MM.1S (cell line): ENCODE measurements at regions not wholly inside any gene's neighbourhood (a gene's known extent, or its start where the extent isn't known, plus 50 kb on each side); places are given as distances from the start of the nearest gene placed in this dataset.

ENCODE experiments used
- DNase-seq: peaks from one replicate; pipeline ENCODE4 v3.0.0-alpha.2; 2015
- H2AFZ ChIP-seq: fragments of 300-600 bp; sonication (generic); 2 replicates; pipeline ENCODE4 v1.6.0; 2016; ENCODE audit warnings: antibody characterized with exemption, low read length
- H3F3A ChIP-seq: fragments of 300-600 bp; sonication (generic); 2 replicates; pipeline ENCODE4 v1.6.1; 2016; ENCODE audit warnings: mild to moderate bottlenecking, antibody characterized with exemption, low read length, moderate library complexity, mixed read lengths; ENCODE audit not compliant: insufficient read depth
- H3K27ac ChIP-seq: fragments of 300-600 bp; sonication (generic); 2 replicates; pipeline ENCODE4 v1.5.1; 2016; ENCODE audit warnings: mild to moderate bottlenecking, low read length
- H3K27me3 ChIP-seq: fragments of 300-600 bp; sonication (generic); replicated peaks from 2 replicates; pipeline ENCODE4 v1.6.0; 2016; ENCODE audit warnings: low read length; ENCODE audit not compliant: insufficient read depth
- H3K36me3 ChIP-seq: fragments of 300-600 bp; sonication (generic); replicated peaks from 2 replicates; pipeline ENCODE4 v1.6.1; 2016; ENCODE audit warnings: mild to moderate bottlenecking, low read length, mixed read lengths; ENCODE audit not compliant: insufficient read depth
- H3K4me1 ChIP-seq: fragments of 300-600 bp; sonication (generic); 2 replicates; pipeline ENCODE4 v1.6.1; 2016; ENCODE audit warnings: low read length, mixed read lengths
- H3K4me2 ChIP-seq: fragments of 300-600 bp; sonication (generic); 2 replicates; pipeline ENCODE4 v1.6.0; 2016; ENCODE audit warnings: low read depth, low read length
- H3K4me3 ChIP-seq: fragments of 300-600 bp; sonication (generic); 2 replicates; pipeline ENCODE4 v1.5.1; 2016; ENCODE audit warnings: low read length, mixed read lengths
- H3K79me2 ChIP-seq: fragments of 300-600 bp; sonication (generic); 2 replicates; pipeline ENCODE4 v1.6.1; 2016; ENCODE audit warnings: mixed run types, low read length, mixed read lengths
- H3K9ac ChIP-seq: fragments of 300-600 bp; sonication (generic); 2 replicates; pipeline ENCODE4 v1.6.1; 2016; ENCODE audit warnings: low read length, mixed read lengths
- H3K9me2 ChIP-seq: fragments of 300-600 bp; sonication (generic); replicated peaks from 2 replicates; pipeline ENCODE4 v1.6.1; 2016; ENCODE audit warnings: mild to moderate bottlenecking, low read length, mixed read lengths; ENCODE audit not compliant: insufficient read depth
- H3K9me3 ChIP-seq: fragments of 300-600 bp; sonication (generic); replicated peaks from 2 replicates; pipeline ENCODE4 v1.6.1; 2016; ENCODE audit warnings: mild to moderate bottlenecking, low read length, mixed read lengths; ENCODE audit not compliant: insufficient read depth
- H4K20me1 ChIP-seq: fragments of 300-600 bp; sonication (generic); 2 replicates; pipeline ENCODE4 v1.6.1; 2016; ENCODE audit warnings: mild to moderate bottlenecking, low read length, moderate library complexity, mixed read lengths; ENCODE audit not compliant: insufficient read depth
- EZH2 ChIP-seq: fragments of 300-600 bp; sonication (generic); optimal IDR thresholded peaks from 2 replicates; pipeline ENCODE3; 2017; ENCODE audit warnings: low read depth, mild to moderate bottlenecking, antibody characterized with exemption, low read length, mixed read lengths
- EZH2phosphoT487 ChIP-seq: fragments of 300-600 bp; sonication (generic); IDR thresholded peaks from 2 replicates; pipeline ENCODE4 v1.6.1; 2018; ENCODE audit warnings: antibody characterized with exemption, low read length
- TF ChIP-seq, protein P1 (sequence below): fragments of 300-600 bp; sonication (generic); IDR thresholded peaks from 2 replicates; pipeline ENCODE4 v1.5.1; 2016; ENCODE audit warnings: antibody characterized with exemption, low read length, mixed read lengths

DNA sequence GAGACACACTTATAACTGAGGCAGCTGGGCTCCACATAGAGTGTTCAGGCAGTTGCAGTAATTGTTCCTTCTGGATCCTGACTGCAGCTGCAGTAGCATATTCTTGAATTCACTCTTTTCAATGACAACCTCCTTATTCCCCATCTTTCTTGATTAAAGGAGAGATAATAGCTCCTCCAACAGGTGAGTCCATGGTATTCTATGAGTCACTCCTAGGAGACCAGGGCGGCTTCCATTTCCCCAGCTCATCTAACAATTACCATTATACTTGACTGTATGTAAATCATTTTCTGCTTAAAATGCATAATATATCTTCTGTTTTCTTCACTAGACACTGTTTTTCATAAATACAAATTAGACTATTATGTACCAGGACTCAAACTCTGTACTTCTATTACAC, 62.4 kb downstream of the TENT5A start:
- Histone ChIP-seq H3K9ac (no peak overlapping the region), H3K4me1 (no peaks in the 10 kb centered on the region), H3K27ac (no peak overlapping the region), H3K79me2 (no peaks in the 10 kb centered on the region), H3K4me2 (no peak overlapping the region), H2AFZ (no peak overlapping the region), H4K20me1 (no peaks in the 10 kb centered on the region), H3K9me3 (no peaks in the 10 kb centered on the region), H3K9me2 (no peaks in the 10 kb centered on the region), H3F3A (no peaks in the 10 kb centered on the region), H3K4me3 (no peak overlapping the region), H3K36me3 (no peaks in the 10 kb centered on the region), H3K27me3 (no peaks in the 10 kb centered on the region)
- no peak for DNase-seq
- TF ChIP-seq, protein P1, sequence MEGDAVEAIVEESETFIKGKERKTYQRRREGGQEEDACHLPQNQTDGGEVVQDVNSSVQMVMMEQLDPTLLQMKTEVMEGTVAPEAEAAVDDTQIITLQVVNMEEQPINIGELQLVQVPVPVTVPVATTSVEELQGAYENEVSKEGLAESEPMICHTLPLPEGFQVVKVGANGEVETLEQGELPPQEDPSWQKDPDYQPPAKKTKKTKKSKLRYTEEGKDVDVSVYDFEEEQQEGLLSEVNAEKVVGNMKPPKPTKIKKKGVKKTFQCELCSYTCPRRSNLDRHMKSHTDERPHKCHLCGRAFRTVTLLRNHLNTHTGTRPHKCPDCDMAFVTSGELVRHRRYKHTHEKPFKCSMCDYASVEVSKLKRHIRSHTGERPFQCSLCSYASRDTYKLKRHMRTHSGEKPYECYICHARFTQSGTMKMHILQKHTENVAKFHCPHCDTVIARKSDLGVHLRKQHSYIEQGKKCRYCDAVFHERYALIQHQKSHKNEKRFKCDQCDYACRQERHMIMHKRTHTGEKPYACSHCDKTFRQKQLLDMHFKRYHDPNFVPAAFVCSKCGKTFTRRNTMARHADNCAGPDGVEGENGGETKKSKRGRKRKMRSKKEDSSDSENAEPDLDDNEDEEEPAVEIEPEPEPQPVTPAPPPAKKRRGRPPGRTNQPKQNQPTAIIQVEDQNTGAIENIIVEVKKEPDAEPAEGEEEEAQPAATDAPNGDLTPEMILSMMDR: no peak
- TF ChIP-seq EZH2 (no peak), EZH2phosphoT487 (no peak)

DNA sequence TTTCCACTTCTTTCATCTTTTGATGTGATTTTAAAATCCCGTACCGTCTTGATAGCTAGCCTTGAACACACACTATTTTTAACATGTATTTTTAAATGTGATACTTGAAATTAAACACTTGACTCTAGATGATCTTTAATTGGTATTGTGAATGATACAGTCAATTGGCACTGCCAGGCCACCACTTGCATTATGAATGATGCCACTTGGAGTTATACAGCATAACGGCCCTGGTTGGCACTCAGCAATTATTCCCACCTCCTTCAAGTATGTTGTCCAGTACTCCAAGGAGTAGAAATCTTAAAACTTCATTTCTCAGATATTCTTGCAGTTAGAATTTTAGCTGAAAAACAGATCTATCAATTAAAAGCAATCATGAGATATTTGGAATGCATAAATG, 62.9 kb downstream of the TENT5A start:
- no peaks in the 10 kb centered on the region for H3K79me2 ChIP-seq
- H2AFZ ChIP-seq: no peak overlapping the region
- no peak for TF ChIP-seq EZH2phosphoT487
- TF ChIP-seq, protein P1: no peak
- no peak for TF ChIP-seq EZH2
- H3K4me2 ChIP-seq: no peak overlapping the region
- H3K9me3 ChIP-seq: no peaks in the 10 kb centered on the region
- no peak overlapping the region for H3K27ac ChIP-seq
- no peaks in the 10 kb centered on the region for H3K9me2 ChIP-seq
- no peaks in the 10 kb centered on the region for H3F3A ChIP-seq
- no peak overlapping the region for H3K9ac ChIP-seq
- H3K36me3 ChIP-seq: no peaks in the 10 kb centered on the region
- no peaks in the 10 kb centered on the region for H3K27me3 ChIP-seq
- H3K4me3 ChIP-seq: no peak overlapping the region
- H4K20me1 ChIP-seq: no peaks in the 10 kb centered on the region
- no peak for DNase-seq
- no peaks in the 10 kb centered on the region for H3K4me1 ChIP-seq

DNA sequence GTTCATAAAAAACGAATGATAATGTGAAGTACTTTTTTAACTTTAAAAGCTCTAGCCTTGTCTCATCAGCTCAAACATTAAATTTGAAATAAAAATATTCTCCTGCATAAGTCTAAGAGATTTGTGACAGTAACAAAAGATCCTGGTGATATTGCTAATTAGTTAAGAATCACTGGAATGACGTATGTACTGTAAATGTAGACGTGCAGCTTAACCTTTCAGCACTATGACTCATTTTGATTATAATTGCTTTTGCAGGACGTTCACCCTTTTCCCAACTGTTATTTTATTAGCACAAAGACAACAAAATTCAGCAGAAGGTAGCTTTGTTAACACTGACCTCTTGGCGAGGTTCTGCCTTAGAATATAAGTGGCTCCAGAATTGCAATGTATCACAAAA, 68.6 kb downstream of the TENT5A start:
- Histone ChIP-seq H3F3A (no peaks in the 10 kb centered on the region), H3K27ac (no peak overlapping the region), H2AFZ (no peak overlapping the region), H3K9me3 (no peaks in the 10 kb centered on the region), H4K20me1 (no peaks in the 10 kb centered on the region), H3K79me2 (no peaks in the 10 kb centered on the region), H3K36me3 (no peaks in the 10 kb centered on the region), H3K4me3 (no peak overlapping the region), H3K9ac (no peak overlapping the region), H3K27me3 (no peaks in the 10 kb centered on the region), H3K4me2 (no peak overlapping the region), H3K9me2 (no peaks in the 10 kb centered on the region), H3K4me1 (no peaks in the 10 kb centered on the region)
- no peak for DNase-seq
- TF ChIP-seq, protein P1: no peak
- TF ChIP-seq EZH2phosphoT487: no peak
- TF ChIP-seq EZH2: no peak
